Activated CD4-positive, CD25-positive, alpha-beta regulatory T cell treated with anti-CD3 and anti-CD28 coated beads, Interleukin-2, amount 50 U/mL, for 24 hours (primary cell): ENCODE measurements at regions not wholly inside any gene's neighbourhood (a gene's known extent, or its start where the extent isn't known, plus 50 kb on each side); places are given as distances from the start of the nearest gene placed in this dataset.

Experiments used
- ATAC-seq, 2 donors: fragments of 150-1000 bp; cut with Tn5 transposase; one replicate each; pipeline ENCODE4 v1.10.0; 2021; ENCODE audit warnings: mild to moderate bottlenecking in 1 of 2, moderate library complexity in 1 of 2

- no peak for ATAC-seq
These were observed 211.7 kb downstream of the ABHD5 start for GRCh38 chr3:43902415-43902814.

DNA sequence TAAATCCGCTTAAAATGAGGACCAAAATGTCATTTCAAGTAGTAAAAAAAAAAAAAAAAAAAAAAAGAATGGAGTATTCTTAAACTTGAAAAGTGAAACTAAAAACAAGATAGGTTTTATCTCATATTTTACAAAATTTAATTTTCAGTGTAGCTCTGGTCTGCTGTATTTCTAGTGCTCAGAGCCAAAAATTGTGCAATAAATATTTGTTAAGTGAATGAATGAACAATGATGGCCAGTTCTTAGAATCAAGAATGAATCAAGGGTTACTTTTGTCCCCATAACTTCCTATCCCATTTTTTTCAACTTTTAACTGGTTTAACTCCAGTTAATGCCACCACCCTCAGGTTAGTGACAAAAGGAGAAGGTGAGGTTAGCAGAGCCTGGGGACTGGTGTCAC lies 214.4 kb downstream of the ABHD5 start:
- ATAC-seq: no peak

GRCh38 chr3:43906849-43907507 lies 216.2 kb downstream of the ABHD5 start:
- ATAC-seq: no peak

- no peak for ATAC-seq
These were observed 216.7 kb downstream of the ABHD5 start for GRCh38 chr3:43907508-43907858.

GRCh38 chr3:43908456-43908855 lies 217.7 kb downstream of the ABHD5 start:
- ATAC-seq: no peak

DNA sequence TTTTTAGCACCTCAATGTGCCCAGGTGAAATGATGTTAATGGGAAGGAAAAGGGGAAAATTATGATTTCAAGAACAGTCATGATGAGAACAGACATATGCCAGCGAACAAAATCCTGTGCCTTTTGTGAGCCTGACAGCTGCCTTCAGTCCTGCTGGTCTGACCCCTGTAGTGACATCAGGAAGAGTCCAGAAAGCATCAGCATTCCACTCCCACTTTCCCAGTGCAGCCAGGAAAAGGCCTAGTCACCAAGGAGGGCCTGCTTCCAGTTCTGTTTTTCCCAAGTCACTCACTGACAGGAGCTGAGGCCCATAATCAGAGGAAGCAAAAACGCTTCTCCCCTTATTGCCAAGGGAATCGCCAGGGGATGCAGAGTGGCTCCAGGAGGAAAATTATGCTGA lies 218.4 kb downstream of the ABHD5 start:
- ATAC-seq: no peak

DNA sequence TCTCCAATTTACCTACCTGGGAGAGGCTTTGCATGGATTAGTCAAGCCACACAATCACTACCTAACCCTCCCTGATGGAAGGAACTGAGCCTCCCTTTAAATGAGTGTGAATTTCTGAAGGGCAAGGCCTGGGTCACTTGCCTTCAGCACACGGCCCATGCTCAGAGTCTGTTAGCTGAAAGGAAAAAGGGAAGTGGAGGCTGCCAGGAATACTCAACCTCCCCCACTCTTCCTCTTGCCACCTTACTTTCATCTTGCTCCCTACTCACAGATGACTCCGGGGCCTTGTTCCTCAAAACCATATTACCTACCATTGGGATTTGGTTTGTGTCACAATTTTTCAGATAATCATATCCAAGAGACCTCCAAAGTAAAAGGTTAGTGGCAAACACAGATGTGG lies 220.0 kb downstream of the ABHD5 start:
- ATAC-seq: no peak

- peak in 1 of 2 donors; percentile 13 for ATAC-seq
These were observed 222.6 kb downstream of the ABHD5 start for GRCh38 chr3:43913036-43913948.

GRCh38 chr3:43914269-43914668 lies 223.5 kb downstream of the ABHD5 start:
- no peak for ATAC-seq

DNA sequence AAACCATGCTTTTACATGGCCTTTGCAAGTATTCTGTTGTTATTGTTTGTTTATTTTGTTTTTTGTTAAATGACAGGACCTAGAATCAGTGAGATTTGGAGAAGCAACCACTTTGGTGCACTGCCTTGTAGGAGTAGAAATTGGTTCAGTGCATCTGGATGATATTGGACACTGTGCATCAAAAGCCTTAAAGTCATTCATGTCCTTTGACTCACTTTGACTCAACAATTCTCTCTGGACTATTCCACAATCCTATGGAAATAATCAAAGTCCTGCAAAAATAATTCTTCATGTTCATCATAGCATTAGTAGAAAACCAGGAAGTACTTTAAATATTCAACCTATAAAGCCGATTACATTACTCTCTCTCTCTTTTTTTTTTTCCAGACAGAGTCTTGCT lies 224.8 kb downstream of the ABHD5 start:
- no peak for ATAC-seq

- no peak for ATAC-seq
These were observed 226.6 kb downstream of the ABHD5 start for GRCh38 chr3:43917361-43917760.

DNA sequence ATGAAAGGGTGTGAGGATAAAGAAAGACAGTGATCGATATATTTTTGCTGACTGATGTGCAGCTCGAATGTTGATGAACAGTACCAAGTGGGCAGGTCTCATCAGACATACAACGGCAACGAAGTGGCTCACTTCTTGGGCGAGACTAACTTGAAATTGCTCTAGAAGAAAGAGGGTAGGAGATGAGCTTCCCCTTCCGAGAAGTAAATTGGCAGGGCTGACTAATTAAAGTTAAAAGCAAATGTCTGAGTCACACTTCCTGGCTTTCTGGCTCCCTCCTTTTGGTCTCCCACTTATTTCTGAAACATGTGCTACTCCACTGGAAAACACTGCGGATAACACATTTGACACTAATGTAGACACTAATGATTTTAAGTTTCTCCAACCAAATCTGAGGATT lies 228.3 kb downstream of the ABHD5 start:
- no peak for ATAC-seq

- ATAC-seq: no peak
These were observed 230.4 kb downstream of the ABHD5 start for GRCh38 chr3:43921056-43921648.

DNA sequence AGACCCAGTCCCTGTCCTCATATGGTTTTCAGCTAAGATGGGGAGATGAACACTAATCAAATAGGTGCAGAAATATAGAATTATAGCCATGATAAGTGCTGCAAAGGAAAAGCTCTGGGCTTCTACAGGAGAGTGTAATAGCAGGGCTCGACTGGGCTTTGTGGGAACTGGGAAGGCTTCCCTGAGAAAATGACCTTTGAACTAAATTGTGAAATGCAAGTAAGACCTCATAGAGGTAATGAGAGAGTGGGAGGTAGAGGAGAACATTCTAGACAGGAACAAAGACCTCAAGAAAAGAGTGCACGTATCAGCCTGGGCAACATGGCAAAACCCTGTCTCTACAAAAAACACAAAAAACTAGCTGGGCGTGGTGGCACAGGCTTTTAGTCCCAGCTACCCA lies 231.6 kb downstream of the ABHD5 start:
- ATAC-seq: no peak

DNA sequence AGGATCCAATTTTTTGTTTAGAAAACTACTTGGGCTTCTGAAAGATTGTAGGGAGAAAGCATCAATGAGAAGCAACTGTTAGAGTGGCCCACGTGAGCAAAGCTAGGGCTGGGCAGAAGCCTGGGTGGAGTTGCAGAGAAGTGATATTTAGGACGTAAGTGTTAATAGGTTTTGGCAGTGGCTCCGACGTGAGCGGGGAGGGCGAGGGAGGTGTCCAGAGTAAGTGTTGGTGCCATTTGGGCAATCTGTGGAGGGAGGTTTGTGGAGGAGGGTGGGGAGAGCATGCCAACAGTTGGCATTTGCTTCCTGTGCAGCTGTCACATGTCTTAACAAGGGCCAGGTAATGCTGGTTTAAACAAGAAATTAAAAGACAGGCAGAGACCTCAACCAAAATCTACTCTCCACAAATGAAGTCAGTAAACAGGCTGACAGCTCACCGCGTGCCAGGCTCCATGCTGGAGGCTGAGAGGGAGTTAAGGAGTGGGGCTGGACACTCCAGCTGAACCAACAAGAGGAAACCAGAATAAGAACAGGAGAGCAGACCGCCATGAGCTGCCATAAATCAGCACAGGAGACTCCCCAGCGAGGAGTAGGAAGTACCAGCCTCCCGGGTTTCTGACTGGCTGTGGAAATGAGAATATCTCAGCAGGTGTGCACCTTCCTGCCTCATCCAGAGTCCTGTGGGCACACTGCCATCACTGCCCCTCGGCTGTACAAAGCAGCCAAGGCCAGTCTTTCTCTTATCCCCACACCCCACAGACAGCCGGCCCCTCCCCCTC lies 232.6 kb downstream of the ABHD5 start:
- ATAC-seq: no peak

DNA sequence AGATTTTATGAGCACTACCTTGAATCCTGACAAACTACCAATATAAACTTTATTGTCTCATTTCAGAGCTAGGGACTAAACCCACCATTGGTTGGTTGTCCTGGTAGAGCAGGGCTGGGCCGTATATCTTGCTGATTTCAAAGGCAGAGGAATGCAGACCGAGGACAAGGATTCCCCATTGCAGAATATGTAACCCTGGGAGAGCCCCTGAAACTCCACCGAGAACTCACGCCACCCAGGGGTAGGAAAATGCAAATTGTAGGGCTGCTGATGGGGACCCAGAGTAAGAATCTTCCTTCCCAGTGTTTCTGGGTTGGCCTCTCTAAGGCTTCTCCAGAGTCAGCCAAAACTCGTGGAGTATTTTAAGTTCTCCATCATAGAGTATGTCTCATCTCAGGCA lies 235.3 kb downstream of the ABHD5 start:
- no peak for ATAC-seq

GRCh38 chr3:43932921-43933320 lies 242.2 kb downstream of the ABHD5 start:
- no peak for ATAC-seq

- no peak for ATAC-seq
These were observed 257.3 kb downstream of the ABHD5 start for GRCh38 chr3:43948013-43948412.

- ATAC-seq: no peak
These were observed 258.9 kb downstream of the ABHD5 start for GRCh38 chr3:43949594-43949993.

- ATAC-seq: no peak
These were observed 260.0 kb downstream of the ABHD5 start for GRCh38 chr3:43950775-43951174.

DNA sequence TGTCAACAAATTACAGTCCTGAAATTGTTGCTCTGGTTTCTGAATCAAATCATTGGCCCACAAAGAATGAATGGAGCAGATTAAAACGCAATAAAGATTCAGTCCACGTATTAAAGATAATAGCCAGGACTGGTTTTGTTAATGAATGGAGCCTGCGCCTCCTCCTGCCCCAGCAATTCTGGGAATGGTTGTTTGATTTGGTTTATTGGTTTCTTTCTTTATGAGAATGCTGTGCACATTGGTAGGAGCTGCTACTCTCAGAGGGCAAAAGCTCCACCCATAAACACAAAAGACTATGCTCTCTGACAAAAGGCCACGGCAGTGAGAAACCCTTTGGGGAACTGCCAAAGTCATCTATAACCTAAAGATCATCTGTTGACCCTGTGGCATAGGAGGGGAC lies 261.1 kb downstream of the ABHD5 start:
- ATAC-seq: no peak

DNA sequence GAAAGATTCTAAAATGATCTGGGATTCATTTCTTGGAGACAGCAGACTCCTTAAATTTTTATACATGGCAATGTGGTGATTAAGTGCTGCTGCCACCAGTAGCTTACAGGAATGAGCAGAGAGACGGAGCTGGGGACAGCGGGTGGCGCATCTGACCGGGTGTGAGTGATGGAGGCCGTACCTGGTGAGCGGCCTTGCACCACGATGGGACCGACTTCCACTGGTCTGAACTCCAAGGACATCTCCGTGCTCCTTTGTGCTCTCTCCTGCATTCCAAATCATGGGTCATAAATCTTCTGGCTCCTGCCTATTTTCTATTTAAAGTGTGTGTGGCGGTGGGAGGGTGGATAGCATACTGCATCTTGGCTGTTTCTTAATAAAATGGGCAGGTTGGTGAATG lies 262.6 kb downstream of the ABHD5 start:
- no peak for ATAC-seq
